K562 (cell line): ENCODE measurements at regions not wholly inside any gene's neighbourhood (a gene's known extent, or its start where the extent isn't known, plus 50 kb on each side); places are given as distances from the start of the nearest gene placed in this dataset.

Source experiments
- ATAC-seq: fragments of 200-7000 bp; cut with Tn5 transposase; 3 replicates; pipeline ENCODE4 v1.9.1; 2020; ENCODE audit warnings: moderate library complexity
- BruUV-seq: library from RNA; stranded (reverse); fragments of 400-500 nt; replicated peaks from 2 replicates; lab custom pipeline; 2021; lab: Mats Ljungman, UMichigan
- CTCF ChIA-PET: fragments of 300-600 bp; formaldehyde crosslinking; extraction: SDS; loops from one replicate; lab custom pipeline; 2021; ENCODE audit warnings: low intra/inter-chr PET ratio; lab: Yijun Ruan, JAX
- POLR2A ChIA-PET: fragments of 300-600, 350-650 bp; sonication (Branson Sonifier 250); formaldehyde crosslinking; extraction: SDS; loops from one replicate; lab custom pipeline; 2021; ENCODE audit warnings: antibody characterized with exemption, inconsistent platforms; lab: Yijun Ruan, JAX
- DNase-seq, 4 experiments: peaks; one replicate each; pipeline versions ENCODE4 v3.0.0 to v3.0.0-alpha.2; 2011 to 2018; ENCODE audit warnings: low spot score in 3 of 4, mixed read lengths in 3 of 4; ENCODE audit errors: extremely low read depth in 1 of 4
- FAIRE-seq: peaks from 2 replicates; lab custom pipeline; 2011; peaks lifted over from hg19 to GRCh38; lab: Jason Lieb, UNC
- H2AFZ ChIP-seq: 2 replicates; pipeline ENCODE4 v1.6.0; 2011; ENCODE audit warnings: low read depth, low read length, control low read depth, inconsistent platforms
- H3K27ac ChIP-seq: fragments of 200-600 bp; 3 replicates; pipeline ENCODE4 v1.8.0; 2011; ENCODE audit warnings: low read depth, mild to moderate bottlenecking, control low read depth, inconsistent platforms, low read length, moderate library complexity, mixed read lengths; ENCODE audit errors: extremely low read depth
- H3K27me3 ChIP-seq, 2 experiments: fragments of 300-600 bp in 1 of 2; 2 replicates in 1 of 2; 3 replicates in 1 of 2; pipeline versions ENCODE4 v1.6.0 to v1.8.0; 2011; ENCODE audit warnings: inconsistent platforms in 2 of 2, low read length in 2 of 2, mild to moderate bottlenecking in 1 of 2, mixed read lengths in 1 of 2, moderate library complexity in 1 of 2; ENCODE audit not compliant: control insufficient read depth in 2 of 2, insufficient read depth in 2 of 2
- H3K36me3 ChIP-seq: fragments of 300-600 bp; 3 replicates; pipeline ENCODE4 v1.8.0; 2011; ENCODE audit warnings: mild to moderate bottlenecking, low read length, inconsistent platforms; ENCODE audit not compliant: control insufficient read depth, insufficient read depth
- H3K4me1 ChIP-seq, 2 experiments: fragments of 200-600 bp in 1 of 2; replicated peaks in 1 of 2; 2 replicates in 1 of 2; 3 replicates in 1 of 2; pipeline versions ENCODE4 v1.5.1 to v1.8.0; 2011; ENCODE audit warnings: inconsistent platforms in 2 of 2, low read length in 2 of 2, mild to moderate bottlenecking in 1 of 2, mixed read lengths in 1 of 2, moderate library complexity in 1 of 2; ENCODE audit not compliant: control insufficient read depth in 2 of 2, insufficient read depth in 2 of 2
- H3K4me2 ChIP-seq: 2 replicates; pipeline ENCODE4 v1.6.1; 2011; ENCODE audit warnings: low read length, control low read depth, inconsistent platforms, mixed read lengths; ENCODE audit not compliant: insufficient read depth
- H3K4me3 ChIP-seq: fragments of 200-600 bp; sonication (generic), shearing (Covaris generic); 2 replicates; pipeline ENCODE4 v1.5.1; 2016; ENCODE audit warnings: control low read depth, inconsistent platforms
- H3K79me2 ChIP-seq: fragments of 200-600 bp; 3 replicates; pipeline ENCODE4 v1.8.0; 2011; ENCODE audit warnings: low read length, inconsistent platforms; ENCODE audit not compliant: control insufficient read depth, insufficient read depth
- H3K9ac ChIP-seq, 2 experiments: 2 replicates each; pipeline versions ENCODE4 v1.6.0 to v1.6.1; 2011; ENCODE audit warnings: low read depth in 2 of 2, low read length in 2 of 2, control low read depth in 1 of 2, inconsistent platforms in 1 of 2, mild to moderate bottlenecking in 1 of 2, mixed read lengths in 1 of 2; ENCODE audit not compliant: insufficient read depth in 1 of 2
- H3K9me1 ChIP-seq: one replicate; pipeline ENCODE4 v1.6.0; 2011; ENCODE audit warnings: inconsistent platforms, mild to moderate bottlenecking, low read length, moderate library complexity; ENCODE audit not compliant: control insufficient read depth, insufficient read depth
- H3K9me3 ChIP-seq: replicated peaks from 2 replicates; pipeline ENCODE4 v1.5.1; 2011; ENCODE audit warnings: low read depth, low read length, inconsistent platforms; ENCODE audit not compliant: control insufficient read depth, insufficient read depth
- H4K20me1 ChIP-seq: replicated peaks from 2 replicates; pipeline ENCODE4 v1.6.1; 2011; ENCODE audit warnings: low read length, inconsistent platforms, mixed read lengths; ENCODE audit not compliant: control insufficient read depth, insufficient read depth
- ASH1L ChIP-seq: fragments of 450-650 bp; IDR thresholded peaks from 2 replicates; pipeline ENCODE4 v1.6.1; 2018; ENCODE audit warnings: borderline replicate concordance, mild to moderate bottlenecking, low read depth; ENCODE audit not compliant: partially characterized antibody
- BCLAF1 ChIP-seq, 2 experiments: fragments of 450-650 bp in 1 of 2; IDR thresholded peaks; 2 replicates each; pipeline ENCODE4 v1.6.1; 2011 to 2017; ENCODE audit warnings: low read depth in 2 of 2, antibody characterized with exemption in 1 of 2, borderline replicate concordance in 1 of 2, low read length in 1 of 2, mild to moderate bottlenecking in 1 of 2, mixed read lengths in 1 of 2; ENCODE audit not compliant: control insufficient read depth in 1 of 2
- CBFA2T3 ChIP-seq: fragments of 450-650 bp; IDR thresholded peaks from 2 replicates; pipeline ENCODE4 v1.6.1; 2017
- EP300 ChIP-seq: IDR thresholded peaks from 2 replicates; pipeline ENCODE4 v1.6.1; 2012; ENCODE audit warnings: low read length, improper control_type of control experiment
- KLF1 ChIP-seq: fragments of 450-650 bp; IDR thresholded peaks from 2 replicates; pipeline ENCODE4 v1.6.1; 2016; ENCODE audit warnings: missing genetic modification characterization, missing compliant biosample characterization
- KLF6 ChIP-seq: fragments of 250-450 bp; sonication (Bioruptor Pico); IDR thresholded peaks from 2 replicates; pipeline ENCODE4 v1.4.0; 2020; ENCODE audit warnings: mild to moderate bottlenecking, moderate library complexity, borderline replicate concordance
- POLR2H ChIP-seq: IDR thresholded peaks from 2 replicates; pipeline ENCODE4 v1.6.1; 2016; ENCODE audit warnings: missing genetic modification characterization, low read depth, mild to moderate bottlenecking, control low read depth, missing compliant biosample characterization, moderate library complexity
- POLR3G ChIP-seq: IDR thresholded peaks from 2 replicates; pipeline ENCODE4 v1.6.1; 2011; ENCODE audit not compliant: insufficient read length, insufficient replicate concordance; ENCODE audit errors: extremely low read depth
- TAL1 ChIP-seq: fragments of 450-650 bp; IDR thresholded peaks from 2 replicates; pipeline ENCODE4 v1.6.1; 2016; ENCODE audit warnings: mild to moderate bottlenecking
- TFAM ChIP-seq: fragments of 250-450 bp; sonication (Bioruptor Pico); conservative IDR thresholded peaks from 2 replicates; pipeline ENCODE4 v1.5.0; 2021; ENCODE audit warnings: mild to moderate bottlenecking, moderate library complexity
- ZNF780A ChIP-seq: fragments of 250-450 bp; sonication (Bioruptor Pico); IDR thresholded peaks from 2 replicates; pipeline ENCODE4 v1.5.0; 2021; ENCODE audit warnings: mild to moderate bottlenecking
- WGBS: fragments of 100-300 bp; shearing (Covaris generic); methylation state at CpG from one replicate; pipeline ENCODE4 v1.1.6; 2016; ENCODE audit warnings: low coverage, mixed read lengths; ENCODE audit not compliant: insufficient coverage; ENCODE audit errors: missing lambda C conversion rate; 5-methylcytosine and 5-hydroxymethylcytosine counted together
- in situ Hi-C: fragments of 300-500 bp; cut with MboI; formaldehyde crosslinking; loops from 4 replicates; pipeline ENCODE4 v1.15.0; 2018; ENCODE audit warnings: inconsistent platforms, mixed read lengths
- intact Hi-C: fragments of 100-400 bp; cut with micrococcal nuclease; formaldehyde crosslinking; loops from 2 replicates; pipeline ENCODE4 v1.14.2; 2022

- BruUV-seq = no TSS peak
- FAIRE-seq = no peak
These were observed 86.9 kb upstream of the ATP10A start for GRCh38 chr15:25950014-25950413.

More at GRCh38 chr15:25950014-25950413, 86.9 kb upstream of the ATP10A start:
- no peaks in the 10 kb centered on the region for H3K79me2 ChIP-seq
- no peak for TF ChIP-seq TAL1
- no peak for TF ChIP-seq POLR3G
- TF ChIP-seq POLR2H (tag) = no peak
- no peak for TF ChIP-seq BCLAF1 (IDR thresholded peaks at IDR 0.05; ENCODE audit: borderline replicate concordance in 1 of 2, control insufficient read depth in 1 of 2, low read depth in 2 of 2, low read length in 1 of 2)
- TF ChIP-seq CBFA2T3 = no peak
- no peak for TF ChIP-seq EP300
- TF ChIP-seq ASH1L = no peak
- no peak for TF ChIP-seq KLF1 (tag)
- TF ChIP-seq KLF6 (CRISPR knock-in tag) = no peak
- TF ChIP-seq TFAM (CRISPR knock-in tag) = no peak
- no peak for TF ChIP-seq ZNF780A (CRISPR knock-in tag)
- TF ChIP-seq, all 486 proteins: peak for 0
- H3K27me3 ChIP-seq = no peaks in the 10 kb centered on the region; a peak in 3 of 5 replicates
- POLR2A ChIA-PET = no interaction called here
- H4K20me1 ChIP-seq = no peaks in the 10 kb centered on the region
- intact Hi-C loops = no loop called here
- no peak overlapping the region for H3K9ac ChIP-seq
- CTCF ChIA-PET = no interaction called here
- no peak overlapping the region for H3K4me3 ChIP-seq
- no peak overlapping the region for H2AFZ ChIP-seq
- DNase-seq = no peak
- no peaks in the 10 kb centered on the region for H3K36me3 ChIP-seq
- H3K9me1 ChIP-seq = no peaks in the 10 kb centered on the region
- no peak for ATAC-seq
- in situ Hi-C loops = no loop called here
- no peak overlapping the region for H3K27ac ChIP-seq
- no peaks in the 10 kb centered on the region for H3K9me3 ChIP-seq
- H3K4me1 ChIP-seq = no peaks in the 10 kb centered on the region
- WGBS = 0% methylated on average over 2 of the region's 2 CpGs
- H3K4me2 ChIP-seq = no peak overlapping the region
